NCI-H1436 treated with DMSO at 0.1 percent for 48 hours (cell line): ENCODE measurements at regions not wholly inside any gene's neighbourhood (a gene's known extent, or its start where the extent isn't known, plus 50 kb on each side); places are given as distances from the start of the nearest gene placed in this dataset.
"Not testable (repeated sequence)": the region's sequence is repeated elsewhere in the genome, so short reads cannot be mapped to it uniquely, and the experiment has no call there.

Experiments
- DNase-seq: peaks from one replicate; lab custom pipeline; 2025; lab: John Stamatoyannopoulos, UW

DNA sequence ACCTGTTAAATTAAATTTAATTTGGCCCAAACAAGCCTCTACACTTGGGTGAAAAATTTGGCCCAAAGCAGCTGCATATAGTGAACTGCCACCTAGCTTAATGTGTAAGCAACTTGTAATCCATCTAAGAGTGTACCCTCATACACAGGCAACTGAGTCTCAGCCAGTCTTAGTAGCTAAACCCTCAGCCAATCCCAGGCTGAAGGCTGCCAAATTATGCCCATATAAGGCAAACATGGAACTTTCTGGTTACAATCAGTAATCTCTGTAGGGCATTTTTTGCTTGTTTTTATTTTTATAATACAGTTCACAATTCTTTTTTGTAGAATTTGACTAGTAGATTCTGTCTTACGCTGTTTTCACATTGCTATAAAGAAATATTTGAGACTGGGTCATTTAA, 958.7 kb downstream of the FSCB start:
- DNase-seq: no peak

DNA sequence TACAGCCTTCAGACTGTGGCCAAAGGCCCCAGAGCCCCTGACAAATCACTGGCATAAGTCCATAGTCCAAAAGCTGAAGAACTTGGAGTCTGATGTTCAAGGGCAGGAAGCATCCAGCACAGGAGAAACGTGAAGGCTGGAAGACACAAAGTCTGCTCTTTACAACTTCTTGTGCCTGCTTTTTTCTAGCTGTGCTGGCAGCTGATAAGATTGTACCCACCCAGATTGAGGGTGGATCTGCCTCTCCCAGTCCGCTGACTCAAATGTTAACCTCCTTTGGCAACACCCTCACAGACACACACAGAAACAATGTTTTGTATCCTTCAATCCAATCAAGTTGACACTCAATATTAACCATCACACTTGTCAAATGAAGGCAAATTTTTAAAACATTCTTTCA, 959.5 kb downstream of the FSCB start:
- DNase-seq: not testable (repeated sequence)

DNA sequence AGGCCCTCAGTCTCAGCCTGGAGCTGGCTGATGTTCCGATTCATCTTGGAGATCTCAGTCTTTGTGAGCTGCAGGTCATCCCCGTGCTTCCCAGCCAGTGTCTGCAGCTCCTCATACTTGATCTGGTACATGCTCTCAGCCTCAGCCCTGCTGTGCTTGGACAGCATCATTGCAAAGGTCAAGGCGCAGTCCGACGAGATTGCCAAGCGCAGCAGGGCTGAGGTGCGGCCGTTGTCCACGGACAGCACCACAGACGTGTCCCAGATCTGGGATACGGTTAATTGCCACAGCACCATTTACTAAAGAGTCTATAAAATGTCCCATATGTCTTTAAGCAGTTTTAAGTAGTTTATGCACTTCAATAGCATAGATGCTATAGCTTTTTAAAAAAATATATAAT, 965.7 kb downstream of the FSCB start:
- DNase-seq: no peak

DNA sequence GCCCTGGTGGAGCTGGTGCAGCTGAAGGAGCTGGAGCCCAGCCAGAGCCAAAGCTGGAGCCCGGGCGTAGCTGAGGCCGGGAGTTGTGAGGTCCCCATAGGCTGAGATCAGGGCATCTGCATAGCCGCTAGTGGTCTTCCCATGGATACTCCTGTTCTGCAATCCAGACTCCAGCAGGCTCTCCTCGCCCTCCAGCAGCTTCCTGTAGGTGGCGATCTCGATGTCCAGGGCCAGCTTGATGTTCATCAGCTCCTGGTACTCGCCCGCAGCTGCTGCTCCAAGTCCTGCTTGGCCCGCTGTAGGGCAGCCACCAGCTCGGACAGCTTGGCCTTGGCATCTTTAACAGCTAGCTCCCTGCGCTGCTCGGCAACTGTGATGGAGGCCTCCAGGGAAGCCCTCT, 966.1 kb downstream of the FSCB start:
- no peak for DNase-seq

DNA sequence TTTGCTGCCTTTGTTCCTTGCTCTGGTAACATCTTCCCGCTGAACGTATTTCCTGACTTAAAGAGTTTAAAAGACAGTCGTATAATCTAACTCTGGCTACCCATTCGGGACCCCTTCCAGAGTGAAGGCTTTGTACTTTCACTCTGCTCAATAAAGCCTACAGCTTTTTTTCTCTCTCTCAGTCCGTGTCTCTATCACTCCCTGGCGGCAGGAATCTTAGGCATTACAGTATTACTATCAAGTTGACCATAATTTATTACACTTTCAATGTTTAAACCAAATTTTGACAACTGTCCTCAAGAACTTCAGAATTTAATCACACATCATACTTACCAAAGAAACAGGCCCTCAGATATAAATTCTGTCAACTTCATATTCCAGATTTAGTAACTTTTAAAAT, 967.9 kb downstream of the FSCB start:
- no peak for DNase-seq

DNA sequence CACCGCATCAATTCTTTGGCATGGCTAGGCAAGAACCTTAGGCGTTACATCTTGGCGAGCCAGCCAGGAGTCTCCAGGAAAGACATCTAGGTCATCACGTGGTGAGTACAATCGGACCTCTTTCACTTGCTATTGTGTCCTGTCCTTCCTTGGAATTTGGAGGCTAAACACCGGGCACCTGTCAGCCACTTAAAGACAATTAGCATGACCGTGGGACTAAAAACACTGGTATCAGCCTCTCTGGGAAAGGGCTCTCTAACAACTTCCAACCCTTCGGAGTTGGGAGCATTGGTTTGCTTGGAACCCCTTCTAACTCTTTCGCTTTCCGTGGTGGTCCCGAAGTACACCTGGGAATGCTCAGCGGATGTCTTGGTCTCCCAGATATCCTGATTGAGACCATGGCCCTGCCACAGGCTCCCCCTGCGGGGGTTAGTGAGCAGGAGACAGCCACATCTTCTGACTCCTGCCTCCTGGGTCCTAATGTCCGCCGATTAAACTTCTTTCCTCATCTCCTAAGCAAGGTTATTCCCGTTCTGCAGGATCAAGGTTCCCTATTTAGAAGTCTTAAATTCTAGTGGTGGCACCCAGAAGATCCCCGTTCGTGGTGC, 971.7 kb downstream of the FSCB start:
- no peak for DNase-seq

DNA sequence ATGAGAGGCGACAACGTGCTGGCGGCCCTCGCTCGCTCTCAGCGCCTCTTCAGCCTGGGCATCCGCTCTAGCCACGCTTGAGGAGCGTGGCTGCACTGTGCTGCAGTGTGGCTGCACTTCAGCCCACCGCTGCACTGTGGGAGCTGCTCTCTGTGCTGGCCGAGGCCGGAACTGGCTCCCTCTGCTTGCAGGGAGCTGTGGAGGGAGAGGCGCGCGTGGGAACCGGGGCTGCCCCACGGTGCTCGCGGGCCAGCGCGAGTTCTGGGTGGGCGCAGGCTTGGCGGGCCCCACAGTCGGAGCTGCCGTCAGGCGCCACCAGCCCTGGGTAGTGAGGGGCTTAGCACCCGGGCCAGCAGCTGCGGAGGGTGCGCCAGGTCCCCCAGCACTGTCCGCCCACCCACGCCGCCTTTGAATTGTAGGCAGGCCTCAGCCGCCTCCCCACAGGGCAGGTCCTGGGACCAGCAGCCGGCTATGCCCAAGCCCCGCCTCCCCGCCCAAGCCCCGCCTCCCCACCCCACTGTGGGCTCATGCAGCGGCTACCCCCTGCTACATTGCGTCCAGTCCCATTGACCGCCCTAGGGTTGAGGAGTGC, 974.2 kb downstream of the FSCB start:
- DNase-seq: no peak

DNA sequence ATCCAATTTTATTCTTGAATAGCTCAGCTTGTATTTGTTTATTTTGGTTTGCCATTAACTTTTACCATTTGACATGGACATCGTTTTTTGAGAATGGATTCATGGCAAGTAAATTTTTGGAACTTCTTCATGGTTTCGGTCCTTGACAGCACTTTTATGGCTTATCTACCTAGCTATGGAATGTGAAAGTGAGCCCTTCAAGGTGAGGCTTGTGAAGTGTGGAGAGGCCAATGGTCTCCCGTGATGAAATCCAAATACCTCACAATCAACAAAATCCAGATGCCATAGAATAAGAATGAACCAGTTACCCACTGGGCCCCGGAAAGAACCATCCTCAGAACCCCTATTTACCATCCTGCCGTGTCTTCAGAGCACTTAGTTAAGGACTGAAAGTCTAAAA, 978.8 kb downstream of the FSCB start:
- DNase-seq: no peak

DNA sequence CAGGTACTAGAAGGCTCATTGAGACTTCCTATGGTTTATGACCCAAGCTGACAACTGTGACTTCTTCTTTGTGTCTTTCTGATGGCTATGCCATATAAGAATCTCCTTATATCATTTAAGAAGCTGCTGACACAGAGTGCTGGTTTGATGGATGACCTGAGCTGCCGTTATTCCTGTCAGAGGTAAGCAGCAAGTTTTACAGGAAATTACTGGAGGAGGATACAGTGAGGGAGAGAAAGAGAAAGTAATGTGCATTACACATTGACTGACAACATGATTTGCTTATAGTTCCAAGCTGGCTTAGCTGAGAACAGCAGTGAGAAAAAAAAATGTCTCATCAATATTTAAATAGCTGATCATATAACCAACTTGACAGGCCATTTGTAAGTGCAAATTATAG, 981.4 kb downstream of the FSCB start:
- DNase-seq: no peak

DNA sequence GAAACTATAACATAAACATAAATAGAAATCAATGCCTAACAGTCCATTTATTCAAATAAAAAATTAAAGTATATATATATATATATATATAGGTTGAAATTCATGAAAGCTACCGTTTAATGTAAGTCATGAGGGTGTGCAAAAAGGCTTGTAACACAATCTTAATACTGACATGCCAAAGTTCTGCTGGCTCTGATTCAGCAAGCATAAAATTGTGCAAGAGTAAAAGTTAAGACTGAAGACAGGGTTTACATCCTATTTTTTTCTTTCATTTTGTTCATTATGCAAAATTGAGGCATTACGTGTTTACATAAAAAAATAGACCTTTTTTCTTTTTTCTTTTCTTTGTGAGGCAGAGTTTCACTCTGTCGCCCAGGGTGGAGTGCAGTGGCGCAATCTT, 984.2 kb downstream of the FSCB start:
- DNase-seq: no peak

DNA sequence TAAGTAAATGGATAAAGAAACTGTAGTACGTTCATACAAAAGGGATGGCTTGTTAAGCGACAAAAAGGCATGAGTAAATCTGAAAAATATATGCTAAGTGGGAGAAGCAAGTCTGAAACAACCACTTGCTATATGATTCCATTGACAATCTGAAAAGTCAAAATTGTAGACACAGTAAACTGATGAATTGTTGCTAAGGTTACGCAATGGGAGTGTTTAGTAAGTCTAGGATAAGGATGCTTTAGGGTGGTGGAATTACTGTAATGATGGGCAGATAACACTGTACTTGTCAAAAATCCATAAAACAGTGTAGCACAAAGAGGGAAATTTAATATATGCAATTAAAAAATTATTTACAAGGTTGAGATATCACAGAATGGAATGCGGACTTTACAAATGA, 984.9 kb downstream of the FSCB start:
- no peak for DNase-seq

DNA sequence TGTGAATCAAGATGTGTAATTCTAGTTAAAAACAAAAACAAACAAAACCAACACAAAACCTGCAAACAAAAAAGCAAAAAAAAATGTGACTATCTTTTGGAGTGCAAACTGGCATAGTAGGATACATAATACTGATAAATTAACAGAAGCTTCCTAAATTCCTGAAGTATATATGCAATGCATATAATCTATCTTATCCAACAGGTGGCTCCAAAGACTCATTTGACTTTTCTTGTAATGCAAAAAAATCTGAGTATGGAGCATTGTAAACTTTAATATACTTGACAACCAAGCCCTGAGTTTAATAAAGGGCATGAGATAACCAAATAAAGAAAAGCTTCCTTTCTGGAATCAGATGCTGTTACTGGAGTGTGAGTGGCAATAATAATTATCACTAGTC, 1003.6 kb downstream of the FSCB start:
- no peak for DNase-seq

DNA sequence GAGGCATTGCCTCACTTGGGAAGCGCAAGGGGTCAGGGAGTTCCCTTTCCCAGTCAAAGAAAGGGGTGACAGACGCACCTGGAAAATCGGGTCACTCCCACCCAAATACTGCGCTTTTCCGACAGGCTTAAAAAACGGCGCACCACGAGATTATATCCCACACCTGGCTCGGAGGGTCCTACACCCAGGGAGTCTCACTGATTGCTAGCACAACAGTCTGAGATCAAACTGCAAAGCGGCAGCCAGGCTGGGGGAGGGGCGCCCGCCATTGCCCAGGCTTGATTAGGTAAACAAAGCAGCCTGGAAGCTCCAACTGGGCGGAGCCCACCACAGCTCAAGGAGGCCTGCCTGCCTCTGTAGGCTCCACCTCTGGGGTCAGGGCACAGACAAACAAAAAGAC, 1014.7 kb downstream of the FSCB start:
- not testable (repeated sequence) for DNase-seq

DNA sequence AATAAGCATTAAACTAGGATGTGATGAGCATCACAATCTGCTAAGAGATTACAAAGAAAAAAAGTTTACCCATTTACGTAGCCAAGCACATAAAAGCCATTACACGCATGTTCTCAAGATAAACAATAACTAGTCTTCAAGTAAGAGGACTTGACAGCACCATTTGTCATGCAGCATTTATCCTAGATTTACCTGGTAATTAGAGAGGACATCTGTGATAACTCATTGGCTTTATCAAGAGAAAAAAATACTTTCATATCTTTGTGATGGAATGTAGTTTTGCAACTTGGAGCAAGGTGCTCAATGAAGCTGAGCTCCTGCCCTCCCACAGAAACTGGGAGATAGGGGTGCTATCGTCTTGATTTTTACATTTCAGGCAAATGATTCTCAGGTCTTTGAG, 1023.7 kb downstream of the FSCB start:
- DNase-seq: no peak

DNA sequence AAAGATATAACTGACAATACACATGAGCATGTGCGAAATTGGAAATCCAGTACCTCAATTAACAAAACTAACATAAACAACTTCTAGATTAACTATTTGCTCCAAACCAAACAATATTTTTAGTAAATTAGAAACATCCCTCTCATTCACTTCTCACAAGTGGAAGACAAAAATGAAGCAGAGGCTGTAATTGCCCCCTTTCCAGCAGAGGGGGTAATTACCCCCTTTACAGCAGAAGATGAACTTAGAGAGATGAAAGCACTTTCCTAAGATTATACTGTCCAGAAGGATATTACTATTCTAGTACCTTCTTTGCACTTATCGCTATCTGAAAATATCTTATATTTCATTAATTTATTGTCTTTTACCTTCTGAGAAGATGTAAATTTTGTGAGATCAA, 1025.2 kb downstream of the FSCB start:
- DNase-seq: no peak

DNA sequence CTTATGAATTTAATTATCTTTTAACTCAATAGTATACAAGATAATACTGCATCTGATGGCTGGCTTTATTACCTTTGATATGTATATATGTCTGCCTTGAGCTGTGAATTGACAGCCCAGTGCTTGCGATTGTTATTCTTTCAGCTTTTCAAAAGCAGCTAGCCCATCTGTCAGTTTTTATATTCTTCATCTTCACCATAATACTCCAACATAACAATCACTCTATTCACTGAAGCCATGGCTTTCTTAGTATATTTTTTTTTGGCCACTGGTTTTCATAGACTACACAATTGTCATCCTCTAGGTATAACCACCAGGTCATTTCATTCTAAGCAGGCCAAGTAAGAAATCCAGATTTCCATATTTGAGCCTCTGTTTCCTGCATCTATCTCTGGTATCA, 1026.1 kb downstream of the FSCB start:
- DNase-seq: no peak

DNA sequence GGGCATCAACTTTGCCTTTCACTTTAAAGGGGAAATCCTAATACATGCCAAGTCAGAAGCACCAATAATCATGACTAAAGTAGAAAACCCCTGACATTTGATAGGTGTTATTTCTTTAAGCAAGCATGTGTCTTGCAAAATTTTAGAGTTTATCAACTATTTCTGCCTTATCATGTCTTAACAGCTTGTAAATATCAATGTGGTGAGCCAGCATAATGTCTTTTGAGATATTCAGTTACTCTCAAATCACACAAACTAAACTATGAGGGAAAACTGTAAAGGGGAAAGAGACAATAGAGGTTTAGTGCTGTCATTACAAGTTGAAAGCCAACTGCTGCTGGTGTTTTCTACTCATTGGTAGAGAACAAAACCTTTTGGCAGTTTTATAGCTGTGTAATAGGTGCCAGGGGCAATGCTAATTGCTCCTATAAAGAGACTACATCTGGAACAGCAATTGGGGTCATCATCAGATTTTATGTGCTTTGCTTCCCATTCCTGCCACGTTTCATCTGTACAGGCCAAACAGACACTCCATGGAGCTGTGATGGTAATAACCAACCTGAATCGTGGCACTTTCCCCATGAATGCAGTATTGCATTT, 1027.4 kb downstream of the FSCB start:
- no peak for DNase-seq

DNA sequence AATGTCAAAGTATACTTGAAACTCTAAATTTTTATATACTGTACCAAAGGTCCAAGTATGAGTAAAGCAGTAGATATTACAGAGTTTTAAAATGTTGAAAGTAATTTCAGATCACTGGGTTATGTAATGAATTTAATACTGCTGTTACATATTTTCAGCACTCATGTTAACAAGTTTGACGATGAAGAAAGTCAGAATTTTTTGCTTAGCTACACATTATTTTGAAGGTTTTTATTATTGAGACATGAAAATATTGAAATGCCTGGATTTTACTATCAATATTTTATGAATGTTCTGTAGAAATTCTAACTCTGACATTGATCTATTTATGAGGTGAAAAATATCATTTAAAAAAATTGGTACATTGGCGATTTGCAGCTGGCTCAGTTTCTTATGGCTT, 1030.3 kb downstream of the FSCB start:
- no peak for DNase-seq

DNA sequence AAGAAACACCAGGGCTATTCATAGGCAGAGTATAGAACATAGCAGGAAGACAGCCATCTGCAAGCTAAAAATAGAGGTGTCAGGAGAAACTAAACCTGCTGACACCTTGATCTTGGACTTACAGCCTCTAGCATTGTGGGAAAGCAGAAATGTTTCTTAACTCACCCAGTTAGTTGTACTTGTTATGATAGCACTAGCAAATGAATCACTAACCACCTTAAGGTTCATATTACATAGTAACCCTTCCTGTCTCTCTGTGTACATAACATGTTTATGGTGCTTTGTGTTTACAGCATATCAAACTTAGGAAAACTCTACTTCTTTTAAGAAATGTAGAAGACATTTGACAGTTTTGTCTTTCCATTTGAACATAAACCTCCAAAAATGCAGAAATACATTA, 1031.3 kb downstream of the FSCB start:
- no peak for DNase-seq

DNA sequence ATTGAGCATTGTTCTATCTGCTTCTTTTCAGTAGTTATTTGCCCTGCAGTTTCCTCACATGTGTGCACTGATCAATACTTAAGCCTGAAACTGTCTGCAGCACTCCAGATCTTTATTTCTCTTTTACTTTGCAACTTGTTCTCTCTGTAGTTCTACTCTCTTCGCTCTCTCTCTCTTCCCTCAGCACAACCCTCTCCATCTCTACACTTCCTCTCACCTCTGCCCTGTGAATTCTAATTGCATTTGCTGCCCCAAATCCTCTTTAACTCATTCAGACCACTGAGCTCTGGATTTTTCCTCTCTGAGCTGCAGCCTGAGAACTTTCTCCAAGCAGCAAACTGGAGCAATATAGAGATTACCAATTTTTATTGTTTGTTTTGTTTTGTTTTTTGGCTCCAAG, 1035.5 kb downstream of the FSCB start:
- no peak for DNase-seq

DNA sequence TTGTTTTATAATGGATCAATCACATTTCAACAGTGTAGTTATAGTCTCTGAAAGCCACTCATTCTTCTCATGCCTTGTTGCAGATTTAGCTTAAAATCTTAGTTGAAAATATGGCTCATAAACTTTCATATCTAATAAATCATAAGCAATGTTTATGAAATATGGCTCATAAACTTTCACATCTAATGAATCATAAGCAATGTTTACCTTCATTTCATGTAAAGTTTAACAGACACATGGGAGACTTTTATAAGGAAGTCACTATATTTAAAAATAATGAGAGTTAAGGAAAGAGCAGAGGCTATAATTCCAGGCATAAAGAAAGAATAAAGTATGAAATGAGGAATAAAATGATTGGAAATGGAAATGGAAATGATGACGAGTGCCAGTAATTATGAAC, 1042.1 kb downstream of the FSCB start:
- no peak for DNase-seq

DNA sequence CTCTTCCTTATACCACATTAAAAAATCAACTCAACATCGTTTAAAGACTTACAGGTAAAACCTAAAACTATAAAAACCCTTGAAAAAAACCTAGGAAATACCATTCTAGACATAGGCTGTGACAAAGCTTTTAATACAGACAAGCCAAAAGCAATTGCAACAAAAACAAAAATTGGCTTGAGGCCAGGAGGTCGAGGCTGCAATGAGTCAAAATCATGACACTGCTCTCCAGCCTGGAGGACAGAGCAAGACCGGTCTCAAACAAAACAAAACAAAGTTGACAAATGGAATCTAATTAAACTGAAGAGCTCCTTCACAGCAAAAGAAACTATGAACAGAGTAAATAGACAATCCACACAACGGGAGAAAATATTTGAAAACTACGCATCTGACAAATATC, 1057.8 kb downstream of the FSCB start:
- DNase-seq: no peak

DNA sequence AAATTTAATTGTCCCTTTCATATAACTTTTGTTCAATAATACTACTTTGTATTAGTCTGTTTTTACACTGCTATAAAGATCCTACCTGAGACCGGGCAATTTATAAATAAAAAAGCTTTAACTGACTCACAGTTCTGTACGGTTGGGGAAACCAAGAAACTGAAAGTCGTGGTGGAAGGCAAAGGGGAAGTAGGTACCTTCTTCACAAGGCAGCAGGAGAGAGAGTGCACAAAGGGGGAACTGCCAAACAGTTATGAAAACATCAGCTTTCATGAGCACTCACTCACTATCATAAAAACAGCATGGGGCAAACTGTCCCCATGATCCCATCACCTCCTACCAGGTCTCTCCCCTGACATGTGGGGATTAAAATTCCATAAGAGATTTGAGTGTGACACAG, 1069.0 kb downstream of the FSCB start:
- DNase-seq: no peak

DNA sequence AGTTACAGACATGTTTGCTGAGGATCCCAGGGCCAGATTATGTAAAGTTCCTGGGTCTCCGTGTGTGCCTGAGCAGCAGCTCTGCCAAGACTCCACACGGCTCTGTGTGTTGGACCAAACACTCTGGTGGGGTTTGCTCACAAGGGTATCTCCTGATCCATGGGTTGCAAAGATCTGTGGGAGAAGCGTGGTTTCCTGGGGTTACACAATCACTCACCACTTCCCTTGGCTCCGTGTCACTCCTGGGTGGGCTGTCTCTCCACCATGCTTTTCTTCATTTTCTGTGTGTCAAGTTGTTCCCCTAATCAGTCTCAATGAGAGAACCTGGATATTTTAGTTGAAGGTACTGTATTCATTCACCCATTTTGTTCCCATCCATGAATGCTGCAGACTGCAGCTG, 1088.8 kb downstream of the FSCB start:
- DNase-seq: no peak
